Duodenal mucosa (tissue), 2 donors: ENCODE measurements at regions not wholly inside any gene's neighbourhood (a gene's known extent, or its start where the extent isn't known, plus 50 kb on each side); places are given as distances from the start of the nearest gene placed in this dataset.

Source experiments
- H3K27ac ChIP-seq: one replicate; pipeline ENCODE4 v1.7.0; 2013; ENCODE audit warnings: low read depth, low read length
- H3K27me3 ChIP-seq, 2 donors: one replicate each; pipeline ENCODE4 v1.7.0; 2013; ENCODE audit warnings: low read length in 2 of 2, control low read depth in 1 of 2; ENCODE audit not compliant: insufficient read depth in 2 of 2, control insufficient read depth in 1 of 2
- H3K36me3 ChIP-seq, 2 donors: one replicate each; pipeline ENCODE4 v1.7.0; 2013; ENCODE audit warnings: low read length in 2 of 2, control low read depth in 1 of 2; ENCODE audit not compliant: insufficient read depth in 2 of 2, control insufficient read depth in 1 of 2
- H3K4me1 ChIP-seq, 2 donors: one replicate each; pipeline ENCODE4 v1.7.0; 2013; ENCODE audit warnings: low read length in 2 of 2, control low read depth in 1 of 2; ENCODE audit not compliant: insufficient read depth in 2 of 2, control insufficient read depth in 1 of 2
- H3K4me3 ChIP-seq, 2 donors: one replicate each; pipeline ENCODE4 v1.7.0; 2013; ENCODE audit warnings: low read length in 2 of 2, low read depth in 1 of 2
- H3K9ac ChIP-seq, 2 donors: one replicate each; pipeline ENCODE4 v1.7.0; 2013; ENCODE audit warnings: low read length in 2 of 2, low read depth in 1 of 2
- H3K9me3 ChIP-seq, 2 donors: one replicate each; pipeline ENCODE4 v1.7.0; 2013; ENCODE audit warnings: low read length in 2 of 2, control low read depth in 1 of 2; ENCODE audit not compliant: control insufficient read depth in 1 of 2

GRCh38 chr6:79396625-79397024, 140.6 kb downstream of the LCA5 start:
- Histone ChIP-seq H3K4me3 (no peak overlapping the region), H3K36me3 (no peaks in the 10 kb centered on the region), H3K27ac (no peak overlapping the region), H3K9ac (no peak overlapping the region), H3K4me1 (peaks cover 6 to 10% of the 10 kb centered on the region in 2 donors), H3K9me3 (no peaks in the 10 kb centered on the region), H3K27me3 (no peaks in the 10 kb centered on the region)

- no peaks in the 10 kb centered on the region for H3K27me3 ChIP-seq
- H3K4me1 ChIP-seq: peaks cover 0 to 4% of the 10 kb centered on the region in 2 donors
- no peak overlapping the region for H3K27ac ChIP-seq
- no peak overlapping the region for H3K4me3 ChIP-seq
- no peak overlapping the region for H3K9ac ChIP-seq
- H3K36me3 ChIP-seq: no peaks in the 10 kb centered on the region
- no peaks in the 10 kb centered on the region for H3K9me3 ChIP-seq
These were observed 142.5 kb downstream of the LCA5 start for GRCh38 chr6:79394690-79395089.

GRCh38 chr6:79392094-79392493, 145.1 kb downstream of the LCA5 start:
- no peaks in the 10 kb centered on the region for H3K36me3 ChIP-seq
- H3K4me1 ChIP-seq: no peaks in the 10 kb centered on the region
- H3K4me3 ChIP-seq: no peak overlapping the region
- no peak overlapping the region for H3K9ac ChIP-seq
- no peaks in the 10 kb centered on the region for H3K27me3 ChIP-seq
- H3K9me3 ChIP-seq: no peaks in the 10 kb centered on the region
- no peak overlapping the region for H3K27ac ChIP-seq

- H3K9ac ChIP-seq: no peak overlapping the region
- H3K4me1 ChIP-seq: no peaks in the 10 kb centered on the region
- no peaks in the 10 kb centered on the region for H3K27me3 ChIP-seq
- no peaks in the 10 kb centered on the region for H3K9me3 ChIP-seq
- no peak overlapping the region for H3K4me3 ChIP-seq
- H3K27ac ChIP-seq: no peak overlapping the region
- no peaks in the 10 kb centered on the region for H3K36me3 ChIP-seq
These were observed 145.8 kb downstream of the LCA5 start for GRCh38 chr6:79391480-79391879.

GRCh38 chr6:79385893-79386292, 151.3 kb downstream of the LCA5 start:
- Histone ChIP-seq H3K36me3 (no peaks in the 10 kb centered on the region), H3K27me3 (no peaks in the 10 kb centered on the region), H3K4me1 (no peaks in the 10 kb centered on the region), H3K27ac (no peak overlapping the region), H3K9ac (no peak overlapping the region), H3K9me3 (no peaks in the 10 kb centered on the region), H3K4me3 (no peak overlapping the region)

- no peaks in the 10 kb centered on the region for H3K9me3 ChIP-seq
- H3K4me3 ChIP-seq: no peak overlapping the region
- H3K9ac ChIP-seq: no peak overlapping the region
- no peak overlapping the region for H3K27ac ChIP-seq
- no peaks in the 10 kb centered on the region for H3K27me3 ChIP-seq
- no peaks in the 10 kb centered on the region for H3K4me1 ChIP-seq
- no peaks in the 10 kb centered on the region for H3K36me3 ChIP-seq
These were observed 150.9 kb upstream of the HMGN3 start for GRCh38 chr6:79385333-79385732.

- no peak overlapping the region for H3K27ac ChIP-seq
- H3K27me3 ChIP-seq: no peaks in the 10 kb centered on the region
- no peak overlapping the region for H3K9ac ChIP-seq
These were observed 150.4 kb upstream of the HMGN3 start for GRCh38 chr6:79384845-79385244.

GRCh38 chr6:79378957-79379356, 144.5 kb upstream of the HMGN3 start:
- no peak overlapping the region for H3K4me3 ChIP-seq
- no peak overlapping the region for H3K9ac ChIP-seq
- H3K27me3 ChIP-seq: no peaks in the 10 kb centered on the region
- H3K9me3 ChIP-seq: no peaks in the 10 kb centered on the region
- H3K36me3 ChIP-seq: no peaks in the 10 kb centered on the region
- no peak overlapping the region for H3K27ac ChIP-seq
- peaks cover 0 to 4% of the 10 kb centered on the region in 2 donors for H3K4me1 ChIP-seq

More at GRCh38 chr6:79384845-79385244, 150.4 kb upstream of the HMGN3 start:
- H3K9me3 ChIP-seq: no peaks in the 10 kb centered on the region
- H3K4me1 ChIP-seq: no peaks in the 10 kb centered on the region
- H3K4me3 ChIP-seq: no peak overlapping the region
- no peaks in the 10 kb centered on the region for H3K36me3 ChIP-seq

GRCh38 chr6:79377888-79378348, 143.4 kb upstream of the HMGN3 start:
- H3K27ac ChIP-seq: no peak overlapping the region
- H3K4me1 ChIP-seq: peaks cover 0 to 6% of the 10 kb centered on the region in 2 donors
- no peak overlapping the region for H3K9ac ChIP-seq
- no peaks in the 10 kb centered on the region for H3K27me3 ChIP-seq
- H3K9me3 ChIP-seq: no peaks in the 10 kb centered on the region
- H3K36me3 ChIP-seq: no peaks in the 10 kb centered on the region
- no peak overlapping the region for H3K4me3 ChIP-seq

GRCh38 chr6:79377047-79377446, 142.6 kb upstream of the HMGN3 start:
- Histone ChIP-seq H3K9ac (no peak overlapping the region), H3K27me3 (no peaks in the 10 kb centered on the region), H3K27ac (no peak overlapping the region), H3K4me3 (no peak overlapping the region), H3K9me3 (no peaks in the 10 kb centered on the region), H3K4me1 (peaks cover 0 to 6% of the 10 kb centered on the region in 2 donors), H3K36me3 (no peaks in the 10 kb centered on the region)
